ENCODE measurements at regions not wholly inside any gene's neighbourhood (a gene's known extent, or its start where the extent isn't known, plus 50 kb on each side); places are given as distances from the start of the nearest gene placed in this dataset.

GRCh38 chr4:177228599-177228998, 81.1 kb upstream of the NEIL3 start:
- Histone ChIP-seq H3K36me3 (ENCODE audit: insufficient read depth, low read length) (no peaks in the 10 kb centered on the region), H3K4me3 (ENCODE audit: low read depth in 1 of 2, low read length in 2 of 2) (no peak overlapping the region), H3K4me1 (ENCODE audit: insufficient read depth, low read length) (no peaks in the 10 kb centered on the region), H3K9ac (ENCODE audit: low read length) (no peak overlapping the region), H3K9me3 (ENCODE audit: low read length) (no peaks in the 10 kb centered on the region), H3K27me3 (ENCODE audit: control insufficient read depth in 1 of 2, insufficient read depth in 2 of 2, low read length in 2 of 2) (no peaks in the 10 kb centered on the region), H3K27ac (ENCODE audit: low read depth, low read length) (no peak overlapping the region)

DNA sequence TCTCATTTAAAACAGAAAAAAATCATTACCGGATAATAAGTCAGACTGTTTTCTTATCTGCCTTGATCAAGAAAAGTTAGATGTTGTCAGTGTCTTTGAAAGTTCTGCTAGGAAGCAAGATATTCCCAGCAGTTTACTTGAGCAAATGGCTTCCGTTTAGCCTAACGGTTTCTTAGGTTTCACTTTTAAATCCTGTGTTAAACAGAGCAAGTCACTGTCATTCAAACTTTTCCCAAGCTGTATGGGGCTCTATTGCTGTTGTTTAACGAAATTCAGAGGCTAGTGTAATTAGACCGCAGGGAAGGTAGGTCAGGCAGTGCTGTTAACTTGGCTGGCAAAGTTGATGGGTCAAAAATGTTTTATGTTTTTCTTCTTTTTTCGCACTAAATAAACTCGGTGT, 80.3 kb upstream of the NEIL3 start:
- Histone ChIP-seq H3K9ac (ENCODE audit: low read length) (no peak overlapping the region), H3K4me3 (ENCODE audit: low read depth in 1 of 2, low read length in 2 of 2) (peak overlapping the region in 1 of 2 donors; percentile 41), H3K27me3 (ENCODE audit: control insufficient read depth in 1 of 2, insufficient read depth in 2 of 2, low read length in 2 of 2) (no peaks in the 10 kb centered on the region), H3K36me3 (ENCODE audit: insufficient read depth, low read length) (no peaks in the 10 kb centered on the region), H3K27ac (ENCODE audit: low read depth, low read length) (no peak overlapping the region), H3K9me3 (ENCODE audit: low read length) (no peaks in the 10 kb centered on the region), H3K4me1 (ENCODE audit: insufficient read depth, low read length) (no peaks in the 10 kb centered on the region)

DNA sequence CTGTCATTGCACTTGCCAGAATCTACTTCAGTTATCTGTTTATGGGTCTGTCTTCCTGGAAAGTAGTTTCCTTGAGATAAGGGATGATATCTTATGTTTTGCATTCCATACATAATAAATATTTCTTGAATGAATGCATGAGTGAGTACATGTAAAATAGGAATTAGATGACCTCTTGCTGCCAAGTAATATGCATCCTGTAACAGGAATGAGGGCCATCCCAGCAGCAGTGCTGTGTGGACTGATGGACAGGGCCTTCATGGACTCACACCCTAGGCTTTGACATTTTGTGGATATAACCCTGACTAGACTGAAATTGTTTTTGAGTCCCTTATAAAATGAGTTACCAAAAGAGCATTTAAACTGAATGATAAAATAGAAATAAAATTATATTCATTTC, 77.2 kb upstream of the NEIL3 start:
- H3K27ac ChIP-seq (ENCODE audit: low read depth, low read length) = no peak overlapping the region
- no peaks in the 10 kb centered on the region for H3K27me3 ChIP-seq (ENCODE audit: control insufficient read depth in 1 of 2, insufficient read depth in 2 of 2, low read length in 2 of 2)
- no peak overlapping the region for H3K9ac ChIP-seq (ENCODE audit: low read length)
- H3K4me3 ChIP-seq (ENCODE audit: low read depth in 1 of 2, low read length in 2 of 2) = no peak overlapping the region
- no peaks in the 10 kb centered on the region for H3K36me3 ChIP-seq (ENCODE audit: insufficient read depth, low read length)
- H3K9me3 ChIP-seq (ENCODE audit: low read length) = no peaks in the 10 kb centered on the region
- H3K4me1 ChIP-seq (ENCODE audit: insufficient read depth, low read length) = no peaks in the 10 kb centered on the region

GRCh38 chr4:177235026-177235425, 74.6 kb upstream of the NEIL3 start:
- no peaks in the 10 kb centered on the region for H3K27me3 ChIP-seq (ENCODE audit: control insufficient read depth in 1 of 2, insufficient read depth in 2 of 2, low read length in 2 of 2)
- H3K4me3 ChIP-seq (ENCODE audit: low read depth in 1 of 2, low read length in 2 of 2) = no peak overlapping the region
- no peaks in the 10 kb centered on the region for H3K4me1 ChIP-seq (ENCODE audit: insufficient read depth, low read length)
- H3K9me3 ChIP-seq (ENCODE audit: low read length) = no peaks in the 10 kb centered on the region
- H3K36me3 ChIP-seq (ENCODE audit: insufficient read depth, low read length) = no peaks in the 10 kb centered on the region
- H3K9ac ChIP-seq (ENCODE audit: low read length) = no peak overlapping the region
- H3K27ac ChIP-seq (ENCODE audit: low read depth, low read length) = no peak overlapping the region

DNA sequence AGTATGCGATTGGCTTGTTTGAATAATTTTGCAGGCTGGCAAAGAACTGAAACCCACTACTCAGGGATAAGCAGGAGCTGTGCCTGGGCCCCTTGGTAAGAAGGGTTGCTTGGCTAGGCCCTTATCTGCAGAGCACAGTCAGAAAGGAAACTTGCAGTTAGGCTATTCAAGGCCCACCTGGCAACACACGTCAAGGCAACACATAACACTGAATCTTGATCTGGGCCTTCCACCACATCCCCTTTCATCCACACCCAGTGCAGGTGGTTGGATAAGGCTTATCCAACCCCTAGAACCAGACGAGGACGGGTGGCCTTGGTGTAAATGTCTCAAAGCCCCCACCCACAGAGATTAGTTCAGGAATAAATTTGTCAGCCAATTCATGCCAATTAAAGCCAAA, 72.8 kb upstream of the NEIL3 start:
- Histone ChIP-seq H3K27ac (ENCODE audit: low read depth, low read length) (no peak overlapping the region), H3K9me3 (ENCODE audit: low read length) (no peaks in the 10 kb centered on the region), H3K4me3 (ENCODE audit: low read depth in 1 of 2, low read length in 2 of 2) (no peak overlapping the region), H3K4me1 (ENCODE audit: insufficient read depth, low read length) (no peaks in the 10 kb centered on the region), H3K36me3 (ENCODE audit: insufficient read depth, low read length) (no peaks in the 10 kb centered on the region), H3K9ac (ENCODE audit: low read length) (no peak overlapping the region), H3K27me3 (ENCODE audit: control insufficient read depth in 1 of 2, insufficient read depth in 2 of 2, low read length in 2 of 2) (no peaks in the 10 kb centered on the region)

DNA sequence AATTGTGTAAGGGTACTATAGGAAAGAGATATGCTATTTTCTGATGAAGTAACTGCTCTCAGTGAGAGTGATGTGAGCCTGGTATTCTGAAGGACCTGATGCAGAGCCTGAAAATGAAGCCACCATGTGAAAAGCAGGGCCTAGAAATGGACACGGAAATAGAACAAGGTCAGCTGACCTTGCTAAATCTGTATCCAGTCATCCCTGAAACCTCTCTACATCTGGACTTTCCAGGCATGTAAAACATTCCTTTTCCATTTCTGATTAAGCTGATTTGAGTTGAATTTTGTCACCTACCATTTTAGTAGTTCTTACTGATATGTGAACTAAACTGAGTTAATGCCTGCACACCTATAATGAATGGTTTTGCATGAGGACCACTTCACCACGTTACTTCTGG, 72.4 kb upstream of the NEIL3 start:
- no peak overlapping the region for H3K27ac ChIP-seq (ENCODE audit: low read depth, low read length)
- H3K27me3 ChIP-seq (ENCODE audit: control insufficient read depth in 1 of 2, insufficient read depth in 2 of 2, low read length in 2 of 2) = no peaks in the 10 kb centered on the region
- no peak overlapping the region for H3K9ac ChIP-seq (ENCODE audit: low read length)
- H3K4me1 ChIP-seq (ENCODE audit: insufficient read depth, low read length) = no peaks in the 10 kb centered on the region
- no peak overlapping the region for H3K4me3 ChIP-seq (ENCODE audit: low read depth in 1 of 2, low read length in 2 of 2)
- no peaks in the 10 kb centered on the region for H3K9me3 ChIP-seq (ENCODE audit: low read length)
- H3K36me3 ChIP-seq (ENCODE audit: insufficient read depth, low read length) = no peaks in the 10 kb centered on the region

- H3K9ac ChIP-seq (ENCODE audit: low read length) = no peak overlapping the region
- no peaks in the 10 kb centered on the region for H3K9me3 ChIP-seq (ENCODE audit: low read length)
- H3K36me3 ChIP-seq (ENCODE audit: insufficient read depth, low read length) = no peaks in the 10 kb centered on the region
Measured at GRCh38 chr4:177239477-177239876, 70.2 kb upstream of the NEIL3 start.

GRCh38 chr4:177239878-177240277, 69.8 kb upstream of the NEIL3 start:
- H3K4me1 ChIP-seq (ENCODE audit: insufficient read depth, low read length) = no peaks in the 10 kb centered on the region

More at GRCh38 chr4:177239477-177239876, 70.2 kb upstream of the NEIL3 start:
- H3K27ac ChIP-seq (ENCODE audit: low read depth, low read length) = no peak overlapping the region
- H3K4me3 ChIP-seq (ENCODE audit: low read depth in 1 of 2, low read length in 2 of 2) = no peak overlapping the region
- H3K4me1 ChIP-seq (ENCODE audit: insufficient read depth, low read length) = no peaks in the 10 kb centered on the region
- H3K27me3 ChIP-seq (ENCODE audit: control insufficient read depth in 1 of 2, insufficient read depth in 2 of 2, low read length in 2 of 2) = no peaks in the 10 kb centered on the region

DNA sequence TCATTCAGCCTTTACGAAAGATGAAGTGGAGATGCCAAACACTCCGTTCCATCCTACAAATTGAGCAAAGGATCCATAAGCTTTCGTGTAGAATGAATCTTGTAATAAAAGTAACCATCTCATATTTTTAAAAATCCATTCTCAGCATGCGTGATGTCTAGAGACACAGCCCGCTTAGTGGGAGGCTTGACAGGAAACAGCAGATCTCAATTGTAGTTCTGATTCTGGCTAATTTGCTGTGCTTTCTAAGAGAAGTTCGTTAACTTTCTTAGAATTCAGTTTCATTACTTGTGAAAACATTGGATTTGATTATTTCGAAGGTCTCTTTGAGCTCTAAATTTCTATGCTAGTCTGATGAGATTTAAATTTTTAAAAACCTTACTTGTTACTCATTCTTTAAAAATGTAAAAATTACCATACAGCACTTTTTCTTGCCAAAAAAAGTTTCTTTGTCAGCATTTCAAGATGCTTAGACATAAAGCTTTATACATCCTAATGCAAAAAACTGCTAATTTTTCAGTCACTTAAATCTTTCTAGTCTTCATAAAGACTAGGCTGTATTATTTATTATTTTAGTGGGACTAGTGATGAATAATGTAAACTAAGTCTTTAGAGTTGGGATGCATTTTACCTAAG, 66.9 kb upstream of the NEIL3 start:
- Histone ChIP-seq H3K27ac (ENCODE audit: low read depth, low read length) (no peak overlapping the region), H3K27me3 (ENCODE audit: control insufficient read depth in 1 of 2, insufficient read depth in 2 of 2, low read length in 2 of 2) (no peaks in the 10 kb centered on the region), H3K36me3 (ENCODE audit: insufficient read depth, low read length) (no peaks in the 10 kb centered on the region), H3K4me3 (ENCODE audit: low read depth in 1 of 2, low read length in 2 of 2) (no peak overlapping the region), H3K9ac (ENCODE audit: low read length) (no peak overlapping the region), H3K4me1 (ENCODE audit: insufficient read depth, low read length) (peaks cover 6% of the 10 kb centered on the region), H3K9me3 (ENCODE audit: low read length) (no peaks in the 10 kb centered on the region)

More at GRCh38 chr4:177239878-177240277, 69.8 kb upstream of the NEIL3 start:
- H3K9ac ChIP-seq (ENCODE audit: low read length) = no peak overlapping the region
- H3K36me3 ChIP-seq (ENCODE audit: insufficient read depth, low read length) = no peaks in the 10 kb centered on the region
- no peak overlapping the region for H3K27ac ChIP-seq (ENCODE audit: low read depth, low read length)
- no peak overlapping the region for H3K4me3 ChIP-seq (ENCODE audit: low read depth in 1 of 2, low read length in 2 of 2)
- no peaks in the 10 kb centered on the region for H3K9me3 ChIP-seq (ENCODE audit: low read length)
- no peaks in the 10 kb centered on the region for H3K27me3 ChIP-seq (ENCODE audit: control insufficient read depth in 1 of 2, insufficient read depth in 2 of 2, low read length in 2 of 2)

GRCh38 chr4:177246641-177247584, 62.8 kb upstream of the NEIL3 start:
- peaks cover 6% of the 10 kb centered on the region for H3K4me1 ChIP-seq (ENCODE audit: insufficient read depth, low read length)
- no peak overlapping the region for H3K27ac ChIP-seq (ENCODE audit: low read depth, low read length)
- H3K27me3 ChIP-seq (ENCODE audit: control insufficient read depth in 1 of 2, insufficient read depth in 2 of 2, low read length in 2 of 2) = no peaks in the 10 kb centered on the region
- no peaks in the 10 kb centered on the region for H3K9me3 ChIP-seq (ENCODE audit: low read length)
- no peaks in the 10 kb centered on the region for H3K36me3 ChIP-seq (ENCODE audit: insufficient read depth, low read length)
- no peak overlapping the region for H3K9ac ChIP-seq (ENCODE audit: low read length)
- H3K4me3 ChIP-seq (ENCODE audit: low read depth in 1 of 2, low read length in 2 of 2) = no peak overlapping the region

GRCh38 chr4:177250056-177250696, 59.5 kb upstream of the NEIL3 start:
- Histone ChIP-seq H3K27me3 (ENCODE audit: control insufficient read depth in 1 of 2, insufficient read depth in 2 of 2, low read length in 2 of 2) (no peaks in the 10 kb centered on the region), H3K4me3 (ENCODE audit: low read depth in 1 of 2, low read length in 2 of 2) (no peak overlapping the region), H3K9ac (ENCODE audit: low read length) (no peak overlapping the region), H3K36me3 (ENCODE audit: insufficient read depth, low read length) (no peaks in the 10 kb centered on the region), H3K4me1 (ENCODE audit: insufficient read depth, low read length) (peaks cover 6% of the 10 kb centered on the region), H3K27ac (ENCODE audit: low read depth, low read length) (no peak overlapping the region), H3K9me3 (ENCODE audit: low read length) (no peaks in the 10 kb centered on the region)

All from muscle layer of colon (tissue), 2 donors.